ENCODE measurements at regions not wholly inside any gene's neighbourhood (a gene's known extent, or its start where the extent isn't known, plus 50 kb on each side); places are given as distances from the start of the nearest gene placed in this dataset.

- Histone ChIP-seq H3K36me3 (no peaks in the 10 kb centered on the region), H3K4me3 (no peak overlapping the region), H3K27me3 (no peaks in the 10 kb centered on the region), H3K4me1 (no peaks in the 10 kb centered on the region), H3K27ac (no peak overlapping the region), H3K9me3 (no peaks in the 10 kb centered on the region)
- intact Hi-C loops (cut with DNase I) = no loop called here
- TF ChIP-seq CTCF (IDR thresholded peaks at IDR 0.05) = no peak
- no peak for DNase-seq (ENCODE audit: low spot score in 2 of 2)
Measured at GRCh38 chr10:57679916-57680315, 587.8 kb downstream of the IPMK start.

DNA sequence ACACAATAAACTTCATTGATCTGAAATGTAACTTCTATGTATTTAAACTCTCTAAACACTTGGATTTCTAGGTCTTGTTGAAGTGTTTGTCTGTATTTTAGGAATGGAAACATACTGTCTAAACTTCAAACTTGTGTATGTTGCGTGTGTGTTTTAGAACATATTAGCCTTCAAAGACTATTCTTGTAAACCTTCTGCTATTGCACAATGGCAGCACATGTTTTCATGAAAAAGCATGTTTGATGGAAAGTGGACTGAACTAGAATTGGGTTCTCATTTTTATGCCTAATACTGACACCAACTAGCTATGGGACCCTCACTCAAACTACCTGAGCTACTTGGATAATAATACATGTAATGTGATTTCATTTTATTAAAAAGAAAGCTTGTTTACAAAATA, 592.6 kb downstream of the IPMK start:
- Histone ChIP-seq H3K36me3 (no peaks in the 10 kb centered on the region), H3K4me1 (no peaks in the 10 kb centered on the region), H3K27ac (no peak overlapping the region), H3K4me3 (no peak overlapping the region), H3K9me3 (no peaks in the 10 kb centered on the region), H3K27me3 (no peaks in the 10 kb centered on the region)
- intact Hi-C loops (cut with DNase I) = no loop called here
- TF ChIP-seq CTCF (IDR thresholded peaks at IDR 0.05) = no peak
- DNase-seq (ENCODE audit: low spot score in 2 of 2) = no peak

- TF ChIP-seq CTCF (IDR thresholded peaks at IDR 0.05) = no peak
- H3K9me3 ChIP-seq = no peaks in the 10 kb centered on the region
Measured at GRCh38 chr10:57673446-57673960, 594.2 kb downstream of the IPMK start.

GRCh38 chr10:57664815-57665214, 602.9 kb downstream of the IPMK start:
- Histone ChIP-seq H3K27ac (no peak overlapping the region), H3K36me3 (no peaks in the 10 kb centered on the region), H3K27me3 (no peaks in the 10 kb centered on the region), H3K4me3 (no peak overlapping the region), H3K4me1 (no peaks in the 10 kb centered on the region), H3K9me3 (no peaks in the 10 kb centered on the region)
- intact Hi-C loops (cut with DNase I) = no loop called here
- DNase-seq (ENCODE audit: low spot score in 2 of 2) = no peak
- TF ChIP-seq CTCF (IDR thresholded peaks at IDR 0.05) = no peak

More at GRCh38 chr10:57673446-57673960, 594.2 kb downstream of the IPMK start:
- H3K27ac ChIP-seq = no peak overlapping the region
- DNase-seq (ENCODE audit: low spot score in 2 of 2) = no peak
- H3K4me1 ChIP-seq = no peaks in the 10 kb centered on the region
- no peaks in the 10 kb centered on the region for H3K27me3 ChIP-seq
- no peak overlapping the region for H3K4me3 ChIP-seq
- intact Hi-C loops (cut with DNase I) = no loop called here
- H3K36me3 ChIP-seq = no peaks in the 10 kb centered on the region

DNA sequence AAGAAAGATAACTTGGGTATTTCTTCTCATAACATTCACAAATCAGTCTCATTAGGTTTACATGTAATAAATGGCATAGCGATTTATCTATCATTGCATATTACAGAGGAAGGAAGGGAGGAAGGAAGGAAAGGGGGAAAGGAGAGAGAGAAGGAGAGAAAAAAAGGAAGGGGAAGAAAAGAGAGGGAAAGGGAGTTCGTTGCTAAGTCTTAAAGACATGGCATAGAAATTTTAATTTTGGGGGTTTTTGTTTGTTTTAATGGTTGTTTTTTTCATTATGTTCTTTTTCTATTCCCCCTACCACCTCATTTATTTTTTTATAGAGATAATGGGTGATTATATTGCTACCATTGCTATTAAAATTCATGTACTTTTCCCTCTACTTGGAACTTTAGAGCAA, 604.3 kb downstream of the IPMK start:
- H3K4me1 ChIP-seq = no peaks in the 10 kb centered on the region
- H3K4me3 ChIP-seq = no peak overlapping the region
- no peak for DNase-seq (ENCODE audit: low spot score in 2 of 2)
- H3K27me3 ChIP-seq = no peaks in the 10 kb centered on the region
- intact Hi-C loops (cut with DNase I) = no loop called here
- H3K27ac ChIP-seq = no peak overlapping the region
- H3K9me3 ChIP-seq = no peaks in the 10 kb centered on the region
- H3K36me3 ChIP-seq = no peaks in the 10 kb centered on the region
- no peak for TF ChIP-seq CTCF (IDR thresholded peaks at IDR 0.05)

GRCh38 chr10:57661206-57661605, 606.5 kb downstream of the IPMK start:
- Histone ChIP-seq H3K36me3 (no peaks in the 10 kb centered on the region), H3K9me3 (no peaks in the 10 kb centered on the region), H3K4me1 (no peaks in the 10 kb centered on the region), H3K27ac (no peak overlapping the region), H3K4me3 (no peak overlapping the region), H3K27me3 (no peaks in the 10 kb centered on the region)
- DNase-seq (ENCODE audit: low spot score in 2 of 2) = no peak
- intact Hi-C loops (cut with DNase I) = no loop called here
- TF ChIP-seq CTCF (IDR thresholded peaks at IDR 0.05) = no peak
